Thyroid gland (tissue), 4 donors: ENCODE measurements at regions not wholly inside any gene's neighbourhood (a gene's known extent, or its start where the extent isn't known, plus 50 kb on each side); places are given as distances from the start of the nearest gene placed in this dataset.

Source experiments
- DNase-seq, 2 donors: peaks; one replicate each; pipeline ENCODE4 v3.0.0-alpha.2; 2019
- H3K27ac ChIP-seq, 3 donors: fragments of 200-600 bp; sonication (generic); 1 replicate in 2 of 3; 2 replicates in 1 of 3; pipeline ENCODE4 v1.5.1; 2016 to 2019; ENCODE audit warnings: mild to moderate bottlenecking in 1 of 3, moderate library complexity in 1 of 3
- H3K27me3 ChIP-seq: fragments of 200-600 bp; sonication (generic); one replicate; pipeline ENCODE4 v1.5.1; 2019
- H3K36me3 ChIP-seq, 2 donors: fragments of 200-600 bp; sonication (generic); one replicate each; pipeline ENCODE4 v1.5.1; 2016 to 2019
- H3K4me1 ChIP-seq, 2 donors: fragments of 200-600 bp; sonication (generic); one replicate each; pipeline ENCODE4 v1.5.1; 2017 to 2019
- H3K4me3 ChIP-seq, 3 donors: fragments of 200-600 bp; sonication (generic); replicated peaks in 1 of 3; 1 replicate in 2 of 3; 2 replicates in 1 of 3; pipeline ENCODE4 v1.5.1; 2016; ENCODE audit warnings: mild to moderate bottlenecking in 1 of 3
- H3K9me3 ChIP-seq: fragments of 200-600 bp; sonication (generic); one replicate; pipeline ENCODE4 v1.5.1; 2017
- CTCF ChIP-seq, 6 experiments: fragments of 200-600 bp in 3 of 6; fragments of 450-650 bp in 3 of 6; sonication (generic) in 3 of 6; IDR thresholded peaks; one replicate each; pipeline ENCODE4 v1.5.1; 2016 to 2019; ENCODE audit warnings: antibody characterized with exemption in 6 of 6, mild to moderate bottlenecking in 2 of 6, inconsistent platforms in 1 of 6, moderate library complexity in 1 of 6
- POLR2A ChIP-seq, 2 donors: fragments of 450-650 bp; IDR thresholded peaks; one replicate each; pipeline ENCODE4 v1.6.1; 2017; ENCODE audit warnings: antibody characterized with exemption in 2 of 2, mild to moderate bottlenecking in 2 of 2, moderate library complexity in 1 of 2
- WGBS, 2 donors: methylation state at CpG; one replicate each; pipeline ENCODE4 v1.1.5; 2017; 5-methylcytosine and 5-hydroxymethylcytosine counted together
- intact Hi-C: fragments of 100-400 bp; cut with DNase I; formaldehyde crosslinking; loops from one replicate; pipeline ENCODE4 v1.15.1; 2023

DNA sequence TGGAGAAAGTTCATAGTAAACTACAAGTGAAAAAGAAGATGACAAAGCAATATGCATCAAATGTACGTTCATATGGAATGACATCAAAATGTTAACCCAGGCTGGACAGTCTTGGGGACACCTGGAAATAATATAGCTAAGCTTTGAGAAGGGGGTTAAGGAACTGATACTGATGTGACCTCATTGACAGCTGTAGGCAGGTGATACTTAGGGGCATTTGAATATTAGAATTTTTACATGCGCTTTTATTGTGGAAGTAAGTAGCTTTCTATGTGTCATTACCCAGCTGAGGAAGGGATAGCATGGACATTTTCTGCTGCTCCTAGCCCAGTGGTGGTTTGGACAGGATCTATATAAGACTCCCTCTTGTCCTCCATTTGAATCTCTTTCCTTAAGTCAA, 299.7 kb downstream of the CWC27 start:
- Histone ChIP-seq H3K4me3 (no peak overlapping the region), H3K36me3 (no peaks in the 10 kb centered on the region), H3K27ac (no peak overlapping the region), H3K9me3 (no peaks in the 10 kb centered on the region), H3K4me1 (no peaks in the 10 kb centered on the region), H3K27me3 (no peaks in the 10 kb centered on the region)
- TF ChIP-seq POLR2A (IDR thresholded peaks at IDR 0.05) (no peak), CTCF (IDR thresholded peaks at IDR 0.05) (no peak)
- no peak for DNase-seq
- 95 to 96% methylated on average over 2 of the region's 2 CpGs for WGBS, 2 donors
- intact Hi-C loops: no loop called here

- Histone ChIP-seq H3K27ac (no peak overlapping the region), H3K4me1 (no peaks in the 10 kb centered on the region), H3K4me3 (no peak overlapping the region), H3K27me3 (no peaks in the 10 kb centered on the region), H3K36me3 (no peaks in the 10 kb centered on the region), H3K9me3 (no peaks in the 10 kb centered on the region)
- TF ChIP-seq CTCF (IDR thresholded peaks at IDR 0.05) (no peak), POLR2A (IDR thresholded peaks at IDR 0.05) (no peak)
- DNase-seq: no peak
- intact Hi-C loops: no loop called here
- 52 to 58% methylated on average over 1 of the region's 1 CpG for WGBS, 2 donors
Observed at GRCh38 chr5:65070026-65070425, 301.3 kb downstream of the CWC27 start.

GRCh38 chr5:65072850-65073249, 304.1 kb downstream of the CWC27 start:
- Histone ChIP-seq H3K27ac (no peak overlapping the region), H3K27me3 (no peaks in the 10 kb centered on the region), H3K36me3 (no peaks in the 10 kb centered on the region), H3K9me3 (no peaks in the 10 kb centered on the region), H3K4me3 (no peak overlapping the region), H3K4me1 (no peaks in the 10 kb centered on the region)
- 42 to 60% methylated on average over 8 of the region's 8 CpGs for WGBS, 2 donors
- intact Hi-C loops: no loop called here
- no peak for DNase-seq
- no peak for TF ChIP-seq CTCF (IDR thresholded peaks at IDR 0.05)
- TF ChIP-seq POLR2A (IDR thresholded peaks at IDR 0.05): no peak

- no peak for DNase-seq
- no peaks in the 10 kb centered on the region for H3K4me1 ChIP-seq
- TF ChIP-seq POLR2A (IDR thresholded peaks at IDR 0.05) (no peak), CTCF (IDR thresholded peaks at IDR 0.05) (no peak)
- H3K27me3 ChIP-seq: no peaks in the 10 kb centered on the region
- no peak overlapping the region for H3K27ac ChIP-seq
- 63 to 72% methylated on average over 8 of the region's 8 CpGs for WGBS, 2 donors
- no peaks in the 10 kb centered on the region for H3K9me3 ChIP-seq
- H3K36me3 ChIP-seq: no peaks in the 10 kb centered on the region
- H3K4me3 ChIP-seq: no peak overlapping the region
- intact Hi-C loops: no loop called here
Observed at GRCh38 chr5:65073250-65073661, 304.5 kb downstream of the CWC27 start.

GRCh38 chr5:65075623-65076250, 307.0 kb downstream of the CWC27 start:
- Histone ChIP-seq H3K27ac (no peak overlapping the region), H3K9me3 (no peaks in the 10 kb centered on the region), H3K4me3 (no peak overlapping the region), H3K27me3 (no peaks in the 10 kb centered on the region), H3K36me3 (no peaks in the 10 kb centered on the region), H3K4me1 (no peaks in the 10 kb centered on the region)
- WGBS, 2 donors: 80 to 94% methylated on average over 2 of the region's 2 CpGs
- TF ChIP-seq POLR2A (IDR thresholded peaks at IDR 0.05) (no peak), CTCF (IDR thresholded peaks at IDR 0.05) (no peak)
- intact Hi-C loops: no loop called here
- no peak for DNase-seq
